GM18909 (cell line): ENCODE measurements at regions not wholly inside any gene's neighbourhood (a gene's known extent, or its start where the extent isn't known, plus 50 kb on each side); places are given as distances from the start of the nearest gene placed in this dataset.
"Not testable (repeated sequence)": the region's sequence is repeated elsewhere in the genome, so short reads cannot be mapped to it uniquely, and the experiment has no call there.

Experiments used
- ATAC-seq: cut with Tn5 transposase; IDR thresholded peaks from one replicate; pipeline ENCODE4 v1.9.1; 2021; ENCODE audit warnings: mild to moderate bottlenecking; ENCODE audit not compliant: unreplicated experiment, poor library complexity

- no peak for ATAC-seq
Measured at GRCh38 chr9:108803428-108804065, 52.2 kb downstream of the ACTL7B start.

DNA sequence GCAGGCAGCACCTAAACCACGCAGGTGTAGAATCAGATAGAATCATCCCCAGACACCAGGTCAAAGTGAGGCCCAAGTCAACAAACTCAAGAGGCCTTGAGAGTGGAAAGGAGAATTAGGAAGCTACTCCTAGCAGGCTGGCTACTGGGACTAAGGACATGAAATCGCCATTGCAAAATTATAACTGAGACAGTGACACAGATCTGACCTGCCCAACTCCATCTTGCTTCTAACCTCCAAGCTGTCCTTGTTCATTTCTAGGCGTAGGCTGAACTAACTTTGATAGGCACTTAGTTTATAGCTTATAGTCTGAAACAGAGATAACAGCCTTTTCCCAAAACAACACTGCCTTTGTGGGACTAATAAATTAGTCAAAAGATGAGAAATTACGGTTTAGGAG, 52.8 kb downstream of the ACTL7B start:
- ATAC-seq: no peak

- no peak for ATAC-seq
Measured at GRCh38 chr9:108801949-108802348, 53.8 kb downstream of the ACTL7B start.

DNA sequence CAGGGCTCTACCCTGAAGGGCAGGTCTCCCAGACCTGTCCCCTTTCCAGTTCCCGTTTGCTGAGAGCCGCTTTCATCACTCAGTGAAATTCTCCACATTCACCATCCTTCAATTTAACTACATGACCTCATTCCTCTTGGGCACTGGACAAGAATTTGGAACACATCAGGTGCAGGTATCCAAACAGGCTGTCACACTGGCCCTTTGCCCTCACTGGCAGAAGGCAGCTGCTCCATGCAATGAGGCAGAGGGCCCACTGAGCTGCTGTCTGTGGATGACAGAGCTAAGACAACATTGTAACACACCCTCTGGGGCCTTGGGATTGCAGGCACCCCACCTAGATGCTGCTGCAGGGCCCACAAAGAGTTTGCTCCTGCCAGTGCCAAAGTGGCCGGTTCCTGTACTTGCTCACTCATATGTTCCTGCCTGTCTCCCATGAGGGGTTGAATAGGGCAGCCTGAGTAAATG, 55.1 kb downstream of the ACTL7B start:
- ATAC-seq: no peak

- no peak for ATAC-seq
Measured at GRCh38 chr9:108793573-108793972, 62.2 kb downstream of the ACTL7B start.

DNA sequence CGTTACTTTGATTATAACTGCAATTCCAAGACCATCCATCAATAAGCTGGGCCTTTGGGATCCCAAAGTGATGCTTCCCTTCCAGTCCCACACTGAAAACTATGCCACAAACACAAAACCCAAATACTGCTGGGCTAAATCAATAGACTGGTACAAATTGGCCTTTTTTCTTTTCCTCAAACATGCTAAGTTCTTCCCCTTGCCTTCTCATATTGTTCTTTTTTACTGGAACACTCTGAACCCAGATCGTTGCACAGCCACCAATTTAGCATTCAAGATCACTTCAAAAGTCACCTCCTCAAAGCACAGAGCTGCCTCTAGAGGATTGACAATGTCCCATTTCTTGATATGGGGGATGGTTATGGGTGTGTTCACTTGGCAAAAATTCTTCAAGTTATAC, 66.0 kb downstream of the ACTL7B start:
- no peak for ATAC-seq

DNA sequence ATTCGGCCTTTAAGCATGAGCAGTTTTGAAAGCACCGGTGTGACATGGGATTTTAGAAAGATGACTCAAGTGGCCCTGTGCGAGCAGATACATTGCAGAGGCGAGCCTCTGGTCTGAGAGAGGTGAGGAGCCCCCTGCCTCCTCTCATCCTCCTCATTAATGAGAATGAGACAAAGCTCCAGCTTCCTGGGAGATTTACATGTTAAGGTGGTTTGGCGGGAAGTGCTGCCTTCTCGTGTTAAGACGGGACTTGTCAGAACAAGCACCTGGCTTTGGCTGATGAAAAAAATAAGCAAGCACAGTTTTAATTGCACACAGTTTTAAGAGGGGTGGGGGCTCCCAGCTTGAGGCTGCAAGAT, 68.1 kb downstream of the ACTL7B start:
- ATAC-seq: no peak

- ATAC-seq: no peak
Measured at GRCh38 chr9:108786901-108787689, 68.7 kb downstream of the ACTL7B start.

DNA sequence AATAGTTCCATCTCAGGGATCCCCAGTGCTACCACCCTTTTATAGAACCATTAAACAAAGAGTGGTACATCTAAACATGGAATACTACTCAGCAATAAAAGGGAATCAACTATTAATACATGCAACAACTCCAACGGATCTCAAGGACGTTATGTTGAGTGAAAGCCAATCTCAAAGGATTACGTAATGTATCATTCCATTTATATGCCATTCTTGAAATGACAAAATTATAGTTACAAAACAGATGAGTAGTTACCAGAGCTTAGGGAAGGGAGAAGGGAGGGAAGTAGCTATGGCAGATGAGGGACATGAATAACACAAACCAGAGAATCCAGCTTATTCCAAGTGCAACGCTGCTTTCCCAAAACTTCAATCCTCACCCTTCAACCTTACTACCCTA, 69.5 kb downstream of the ACTL7B start:
- no peak for ATAC-seq

DNA sequence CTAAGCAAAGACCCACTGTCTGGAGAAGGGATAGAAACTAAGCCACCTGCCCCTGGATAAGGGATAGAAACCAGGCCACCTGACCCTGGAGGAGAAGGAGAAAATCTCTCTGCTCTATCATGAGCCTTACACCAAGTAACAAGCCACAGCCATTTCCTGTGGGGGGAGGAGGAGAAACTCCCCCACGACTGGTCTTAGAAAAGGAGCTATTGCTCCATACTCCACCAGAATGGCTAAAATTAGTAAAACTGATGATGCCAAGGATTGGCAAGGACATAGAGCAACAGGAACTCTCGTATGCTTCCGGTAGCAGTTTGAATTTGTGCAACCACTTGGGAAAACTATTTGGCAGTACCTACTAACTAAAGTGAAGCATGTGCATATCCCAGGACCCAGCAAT, 70.8 kb downstream of the ACTL7B start:
- ATAC-seq: no peak

- no peak for ATAC-seq
Measured at GRCh38 chr9:108783731-108784495, 71.9 kb downstream of the ACTL7B start.

DNA sequence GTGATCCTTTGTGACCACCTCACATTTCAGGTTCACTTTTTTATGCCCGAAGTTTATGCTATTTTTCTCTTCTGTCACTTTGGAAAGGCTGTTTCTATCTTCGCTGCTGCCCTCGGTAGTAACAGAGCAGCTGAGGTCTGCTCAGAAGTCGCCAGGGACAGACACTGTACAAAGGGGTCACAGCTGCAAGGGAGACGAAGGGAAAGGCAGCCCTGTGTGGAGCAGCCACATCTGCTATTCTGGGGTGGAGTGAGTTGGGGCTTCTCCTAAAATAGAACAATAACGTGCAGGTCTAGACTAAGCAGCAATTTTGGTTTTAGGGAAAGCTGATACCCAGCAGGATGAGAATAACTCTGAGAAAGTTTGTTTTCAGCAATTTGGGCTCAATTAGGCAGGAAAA, 72.5 kb downstream of the ACTL7B start:
- no peak for ATAC-seq

DNA sequence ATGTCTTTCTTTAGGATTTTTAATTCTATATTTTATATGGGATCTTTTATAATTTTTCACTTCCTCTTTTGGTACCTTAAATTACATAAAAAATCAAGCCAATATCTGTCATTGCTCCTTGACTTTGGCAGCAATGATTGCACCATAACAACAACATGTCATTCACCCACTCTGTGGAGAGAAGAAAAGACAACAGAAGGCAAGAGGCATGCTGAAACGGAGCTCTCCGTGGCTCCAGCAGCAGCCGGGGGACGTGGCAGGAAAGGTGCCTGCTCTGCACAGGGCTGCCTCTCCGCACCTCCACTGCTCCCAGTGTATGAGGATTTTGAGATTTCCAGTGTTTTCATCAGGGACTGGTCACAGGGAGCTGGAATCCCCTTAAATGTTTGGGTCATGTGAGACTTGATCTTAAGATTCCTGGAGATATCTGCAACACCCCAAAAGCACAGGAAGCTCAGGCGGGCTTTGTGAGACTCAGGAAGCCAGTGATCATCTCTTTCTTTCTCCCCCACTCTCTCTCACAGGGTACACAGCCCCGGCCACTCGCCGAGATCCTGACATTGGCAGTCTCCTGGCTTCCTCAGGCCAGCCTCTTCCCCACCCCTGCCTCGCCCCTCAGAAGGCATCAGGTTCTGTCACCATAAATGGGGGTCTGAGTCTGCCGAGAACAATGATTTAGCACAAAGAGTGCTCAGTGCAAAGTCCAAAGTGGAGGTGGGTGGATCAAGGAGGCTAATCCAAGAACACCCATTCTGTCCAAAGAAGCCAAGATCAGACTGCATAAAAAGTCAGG, 74.6 kb downstream of the ACTL7B start:
- ATAC-seq: no peak

DNA sequence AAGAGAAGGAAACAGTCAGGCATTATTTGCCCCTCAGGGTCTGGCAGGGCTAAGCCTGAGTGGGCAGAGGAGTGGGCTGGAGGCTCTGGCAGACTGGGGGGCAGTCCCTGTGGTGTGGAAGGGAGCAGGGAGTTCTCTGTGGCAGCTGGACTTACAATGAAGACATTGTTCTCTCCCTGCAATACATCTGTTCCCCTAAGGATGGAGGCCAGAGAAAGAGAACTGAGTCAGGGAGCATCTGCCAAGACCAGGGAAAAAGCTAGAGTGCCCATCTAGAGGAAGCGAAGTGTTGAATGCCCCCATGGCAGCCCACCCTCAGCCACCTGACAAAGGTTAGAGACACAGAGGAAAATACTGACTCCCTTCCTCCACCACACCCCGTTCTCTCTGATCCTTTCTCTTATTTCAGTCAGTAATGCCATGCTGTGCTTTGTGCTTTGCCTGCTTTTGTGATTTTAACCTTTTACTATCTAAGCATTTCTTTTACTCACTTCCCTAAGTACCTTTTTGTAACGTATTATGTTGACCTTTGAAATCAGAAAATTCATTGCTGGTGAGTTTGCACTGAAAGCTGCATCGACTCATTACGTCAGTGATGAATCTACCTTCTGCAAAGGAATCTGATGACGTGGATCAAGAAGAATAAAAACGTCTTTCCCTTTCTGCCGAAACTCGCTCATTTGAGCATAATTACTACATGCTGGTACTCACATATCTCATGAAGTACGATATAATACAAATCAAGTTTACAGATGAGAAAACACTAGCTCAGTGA, 76.0 kb downstream of the ACTL7B start:
- ATAC-seq: no peak

DNA sequence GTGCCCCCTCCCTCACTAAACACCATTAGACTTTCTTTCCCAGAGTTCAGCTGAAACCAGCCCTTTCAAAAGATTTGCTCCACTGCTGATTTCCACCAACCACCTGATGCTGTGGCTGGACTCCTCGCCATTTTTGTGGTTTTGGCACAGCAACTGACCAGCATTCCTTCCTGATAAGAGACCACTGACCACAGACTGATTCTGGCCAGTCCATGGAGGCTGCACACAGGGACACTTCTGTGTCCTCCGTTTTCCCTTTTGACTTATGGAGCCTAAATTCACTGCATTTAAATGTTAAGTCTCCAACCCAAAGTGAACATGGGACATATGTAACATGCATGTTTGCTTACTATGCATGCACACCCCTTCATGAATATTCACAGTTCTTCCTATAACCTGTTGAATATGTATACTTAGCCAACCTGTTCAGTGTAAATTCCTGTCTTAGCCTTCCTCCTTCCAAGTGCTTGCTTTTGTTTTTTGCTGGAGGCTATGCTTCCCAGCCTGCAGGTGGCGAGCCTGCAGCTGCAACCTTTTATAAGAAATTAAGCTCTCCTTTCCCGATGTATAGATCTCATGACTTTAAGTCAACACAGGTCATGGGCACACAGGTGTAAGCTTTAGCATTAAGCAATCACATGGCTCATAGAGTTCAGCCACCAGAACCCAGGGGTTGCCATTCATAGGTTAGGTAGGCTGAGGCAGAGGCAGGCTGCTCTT, 78.7 kb downstream of the ACTL7B start:
- ATAC-seq: no peak

- no peak for ATAC-seq
Measured at GRCh38 chr9:108775901-108776306, 79.9 kb downstream of the ACTL7B start.

DNA sequence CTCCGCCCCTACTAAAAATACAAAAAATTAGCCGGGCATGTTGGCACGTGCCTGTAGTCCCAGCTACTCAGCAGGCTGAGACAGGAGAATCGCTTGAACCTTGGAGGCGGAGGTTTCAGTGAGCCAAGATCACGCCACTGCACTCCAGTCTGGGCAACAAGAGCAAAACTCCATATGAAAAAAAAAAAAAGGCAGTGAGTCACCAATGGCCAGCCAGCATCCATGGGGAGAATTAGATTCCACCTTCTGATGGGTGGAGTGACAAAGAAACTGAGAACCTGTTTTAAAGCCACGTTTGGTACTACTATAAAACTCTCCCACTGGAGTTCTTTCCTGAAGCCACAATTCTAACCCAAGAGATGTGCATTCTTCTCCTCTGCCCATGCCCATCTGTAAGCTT, 81.7 kb downstream of the ACTL7B start:
- not testable (repeated sequence) for ATAC-seq

- no peak for ATAC-seq
Measured at GRCh38 chr9:108772301-108772894, 83.4 kb downstream of the ACTL7B start.

GRCh38 chr9:108768744-108769143, 87.0 kb downstream of the ACTL7B start:
- no peak for ATAC-seq
